AG04450 (cell line): ENCODE measurements at regions not wholly inside any gene's neighbourhood (a gene's known extent, or its start where the extent isn't known, plus 50 kb on each side); places are given as distances from the start of the nearest gene placed in this dataset.

Source experiments
- CTCF ChIA-PET: fragments of 300-600, 350-600 bp; formaldehyde crosslinking; extraction: SDS; loops from one replicate; lab custom pipeline; 2022; ENCODE audit warnings: antibody characterized with exemption, inconsistent platforms; lab: Charles Lee
- POLR2A ChIA-PET: fragments of 350-600 bp; formaldehyde crosslinking; extraction: SDS; loops from one replicate; lab custom pipeline; 2021; ENCODE audit warnings: antibody characterized with exemption, inconsistent platforms; lab: Yijun Ruan, JAX
- DNase-seq: peaks from one replicate; pipeline ENCODE4 v3.0.0-alpha.2; 2011; ENCODE audit warnings: low read depth, low spot score
- H3K27ac ChIP-seq: one replicate; pipeline ENCODE4 v1.5.1; 2012; ENCODE audit warnings: low read depth, low read length, control low read depth
- H3K27me3 ChIP-seq: one replicate; pipeline ENCODE4 v1.6.0; 2012; ENCODE audit warnings: low read length; ENCODE audit not compliant: control insufficient read depth, insufficient read depth
- H3K4me3 ChIP-seq: 2 replicates; pipeline ENCODE4 v1.5.1; 2011; ENCODE audit warnings: mild to moderate bottlenecking, low read depth, low read length, control low read depth
- H3K9me3 ChIP-seq: 2 replicates; pipeline ENCODE4 v1.5.1; 2012; ENCODE audit warnings: low read length; ENCODE audit not compliant: control insufficient read depth, insufficient read depth
- CTCF ChIP-seq: IDR thresholded peaks from 2 replicates; pipeline ENCODE4 v1.5.1; 2011; ENCODE audit warnings: low read depth, low read length, control low read depth, inconsistent platforms

DNA sequence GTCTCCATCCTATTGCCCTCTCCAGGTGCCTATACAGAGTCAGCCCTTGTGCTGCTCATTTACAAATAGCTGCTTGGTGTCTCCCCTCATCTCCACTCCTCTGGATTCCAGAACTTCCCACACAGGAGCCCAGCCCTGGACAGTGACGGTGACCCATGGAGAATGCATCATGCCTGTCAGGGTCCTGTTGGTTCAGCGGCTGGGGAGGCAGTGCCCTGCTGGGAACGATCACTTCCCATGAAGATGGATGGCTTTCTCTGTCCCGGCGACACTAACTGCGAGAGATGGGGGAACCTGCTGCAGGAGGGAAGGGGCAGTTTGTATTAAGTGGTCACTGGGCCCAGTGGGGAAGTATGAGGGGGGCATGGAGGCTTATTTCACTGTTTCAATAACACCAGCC, 395.0 kb upstream of the TBX3 start:
- ChIA-PET CTCF (no interaction called here), POLR2A (no interaction called here)
- DNase-seq, result no peak
- no peak overlapping the region for H3K27ac ChIP-seq
- H3K27me3 ChIP-seq, result no peaks in the 10 kb centered on the region
- H3K4me3 ChIP-seq, result no peak overlapping the region
- no peaks in the 10 kb centered on the region for H3K9me3 ChIP-seq
- TF ChIP-seq CTCF, result no peak

- Histone ChIP-seq H3K4me3 (no peak overlapping the region), H3K9me3 (no peaks in the 10 kb centered on the region), H3K27ac (no peak overlapping the region), H3K27me3 (no peaks in the 10 kb centered on the region)
- DNase-seq, result no peak
- ChIA-PET POLR2A (no interaction called here), CTCF (no interaction called here)
- no peak for TF ChIP-seq CTCF
These were observed 394.4 kb upstream of the TBX3 start for GRCh38 chr12:115078334-115078733.

DNA sequence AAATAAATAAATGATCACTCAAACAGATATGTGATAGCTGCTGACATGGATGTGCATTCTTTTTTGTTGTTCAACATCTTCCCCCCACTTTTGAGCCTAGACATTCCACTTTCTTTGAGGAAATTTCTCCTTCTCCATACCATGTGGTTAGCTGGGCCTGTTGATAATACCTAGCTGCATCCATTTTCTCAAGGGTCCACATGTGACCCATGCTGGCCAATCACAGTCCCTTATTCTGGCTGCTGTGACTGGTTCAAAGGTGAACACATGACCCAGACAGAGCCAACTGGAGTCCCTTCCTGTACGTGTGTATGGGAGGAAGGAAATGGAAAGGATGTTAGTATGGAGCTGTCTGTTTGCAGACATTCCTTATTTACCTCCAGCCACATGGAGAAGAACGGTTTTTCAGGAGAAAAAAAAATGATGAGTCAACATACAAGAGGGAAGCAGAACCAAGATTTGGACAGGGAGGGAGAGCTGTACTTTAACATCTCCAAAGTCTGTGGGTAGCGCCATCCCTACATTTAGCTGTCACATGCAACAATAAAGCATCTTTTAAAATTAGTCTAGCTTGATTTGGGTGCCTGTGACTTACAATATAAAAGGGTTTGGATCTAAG, 391.7 kb upstream of the TBX3 start:
- POLR2A ChIA-PET, result no interaction called here
- no peaks in the 10 kb centered on the region for H3K27me3 ChIP-seq
- no peak for DNase-seq
- no peak overlapping the region for H3K27ac ChIP-seq
- H3K4me3 ChIP-seq, result no peak overlapping the region
- H3K9me3 ChIP-seq, result no peaks in the 10 kb centered on the region
- no peak for TF ChIP-seq CTCF
- CTCF ChIA-PET, result no interaction called here

DNA sequence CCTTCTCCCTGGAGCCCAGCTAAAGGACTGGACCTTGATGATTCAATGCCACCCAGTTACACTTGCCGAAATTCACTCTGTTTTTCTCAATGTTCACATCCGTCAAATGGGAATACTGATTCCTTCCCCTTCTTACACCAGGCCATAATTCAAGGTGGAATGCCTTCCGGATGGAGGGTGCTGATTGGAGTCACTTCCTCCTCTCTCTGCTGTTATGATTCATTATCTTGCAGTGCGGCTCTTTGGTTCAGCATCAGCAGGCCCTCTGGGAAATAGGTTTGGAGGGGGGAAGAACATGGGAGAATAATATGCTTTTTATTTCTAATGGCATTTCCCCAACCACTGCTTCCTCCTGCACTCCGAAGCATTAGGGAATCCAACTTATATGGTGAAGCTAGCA, 390.6 kb upstream of the TBX3 start:
- Histone ChIP-seq H3K9me3 (no peaks in the 10 kb centered on the region), H3K4me3 (no peak overlapping the region), H3K27ac (no peak overlapping the region), H3K27me3 (no peaks in the 10 kb centered on the region)
- CTCF ChIA-PET, result interaction anchor here (1.1 kb wide), 1 partner anchor 11 kb away, joined by 3 read pairs; no protein-coding TSS in a partner anchor
- POLR2A ChIA-PET, result no interaction called here
- no peak for TF ChIP-seq CTCF
- DNase-seq, result no peak

DNA sequence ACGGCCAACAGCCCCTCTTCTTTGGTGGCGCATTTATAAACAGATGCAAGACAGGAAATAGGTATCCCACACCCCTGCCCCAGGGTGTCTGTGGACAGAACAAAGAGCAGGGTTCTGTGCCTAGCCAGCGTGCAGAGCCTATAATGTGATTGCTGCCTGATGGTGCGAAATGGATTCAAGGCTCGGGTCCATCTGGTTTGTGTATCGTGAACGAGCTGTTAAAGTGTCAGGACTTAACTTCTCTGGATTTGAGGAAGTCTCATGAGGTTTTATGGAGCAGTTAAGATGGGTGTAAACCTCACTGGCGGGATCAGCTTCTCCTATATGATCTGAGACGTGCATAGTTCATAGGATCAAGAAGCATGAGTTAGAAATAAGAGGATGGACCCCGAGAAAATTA, 388.7 kb upstream of the TBX3 start:
- H3K4me3 ChIP-seq, result no peak overlapping the region
- no peaks in the 10 kb centered on the region for H3K9me3 ChIP-seq
- no peak overlapping the region for H3K27ac ChIP-seq
- H3K27me3 ChIP-seq, result no peaks in the 10 kb centered on the region
- no peak for TF ChIP-seq CTCF
- POLR2A ChIA-PET, result no interaction called here
- DNase-seq, result no peak
- CTCF ChIA-PET, result no interaction called here
